ENCODE measurements at regions not wholly inside any gene's neighbourhood (a gene's known extent, or its start where the extent isn't known, plus 50 kb on each side); places are given as distances from the start of the nearest gene placed in this dataset.

- Histone ChIP-seq H3K4me3 (no peak overlapping the region), H3K9me3 (no peaks in the 10 kb centered on the region), H3K27ac (no peak overlapping the region), H3K36me3 (no peaks in the 10 kb centered on the region), H3K27me3 (no peaks in the 10 kb centered on the region), H3K4me1 (no peaks in the 10 kb centered on the region)
- intact Hi-C loops (cut with DNase I): no loop called here
- no peak for ATAC-seq
- TF ChIP-seq CTCF (IDR thresholded peaks at IDR 0.05): no peak
- no peak for DNase-seq
These were observed 128.3 kb upstream of the ROBO1 start for GRCh38 chr3:79896086-79896485.

GRCh38 chr3:79887213-79887612, 119.4 kb upstream of the ROBO1 start:
- no peaks in the 10 kb centered on the region for H3K27me3 ChIP-seq
- no peak overlapping the region for H3K4me3 ChIP-seq
- DNase-seq (no peak), ATAC-seq (no peak)
- no peak for TF ChIP-seq CTCF (IDR thresholded peaks at IDR 0.05)
- no peaks in the 10 kb centered on the region for H3K4me1 ChIP-seq
- intact Hi-C loops (cut with DNase I): no loop called here
- H3K9me3 ChIP-seq: no peaks in the 10 kb centered on the region
- no peaks in the 10 kb centered on the region for H3K36me3 ChIP-seq
- H3K27ac ChIP-seq: no peak overlapping the region

- Histone ChIP-seq H3K4me3 (no peak overlapping the region), H3K36me3 (no peaks in the 10 kb centered on the region), H3K9me3 (no peaks in the 10 kb centered on the region), H3K27ac (no peak overlapping the region), H3K27me3 (no peaks in the 10 kb centered on the region), H3K4me1 (no peaks in the 10 kb centered on the region)
- TF ChIP-seq CTCF (IDR thresholded peaks at IDR 0.05): no peak
- ATAC-seq (no peak), DNase-seq (peak in 1 of 4 donors; percentile 5)
- intact Hi-C loops (cut with DNase I): no loop called here
These were observed 118.4 kb upstream of the ROBO1 start for GRCh38 chr3:79886204-79886603.

GRCh38 chr3:79885407-79885806, 117.6 kb upstream of the ROBO1 start:
- no peaks in the 10 kb centered on the region for H3K4me1 ChIP-seq
- H3K27ac ChIP-seq: no peak overlapping the region
- no peaks in the 10 kb centered on the region for H3K27me3 ChIP-seq
- no peak for ATAC-seq
- no peak for DNase-seq
- no peaks in the 10 kb centered on the region for H3K36me3 ChIP-seq
- no peak overlapping the region for H3K4me3 ChIP-seq
- intact Hi-C loops (cut with DNase I): no loop called here
- no peak for TF ChIP-seq CTCF (IDR thresholded peaks at IDR 0.05)
- H3K9me3 ChIP-seq: no peaks in the 10 kb centered on the region

GRCh38 chr3:79884354-79884753, 116.6 kb upstream of the ROBO1 start:
- H3K4me3 ChIP-seq: no peak overlapping the region
- ATAC-seq (no peak), DNase-seq (no peak)
- H3K27me3 ChIP-seq: no peaks in the 10 kb centered on the region
- no peak overlapping the region for H3K27ac ChIP-seq
- no peak for TF ChIP-seq CTCF (IDR thresholded peaks at IDR 0.05)
- H3K36me3 ChIP-seq: no peaks in the 10 kb centered on the region
- intact Hi-C loops (cut with DNase I): no loop called here
- H3K9me3 ChIP-seq: no peaks in the 10 kb centered on the region
- H3K4me1 ChIP-seq: no peaks in the 10 kb centered on the region
